Gastroesophageal sphincter (tissue), 4 donors: ENCODE measurements at regions not wholly inside any gene's neighbourhood (a gene's known extent, or its start where the extent isn't known, plus 50 kb on each side); places are given as distances from the start of the nearest gene placed in this dataset.

ENCODE experiments used
- ATAC-seq: fragments of 150-250 bp; one replicate; pipeline ENCODE4 v1.9.1; 2016; ENCODE audit warnings: mild to moderate bottlenecking, moderate library complexity
- H3K27ac ChIP-seq, 4 donors: fragments of 200-600 bp; sonication (generic) in 3 of 4; 1 replicate in 3 of 4; 2 replicates in 1 of 4; pipeline ENCODE4 v1.5.1; 2016 to 2019
- H3K27me3 ChIP-seq: fragments of 200-600 bp; sonication (generic); one replicate; pipeline ENCODE4 v1.5.1; 2019
- H3K36me3 ChIP-seq, 2 donors: fragments of 200-600 bp; sonication (generic); one replicate each; pipeline ENCODE4 v1.5.1; 2019; ENCODE audit warnings: control low read depth in 1 of 2
- H3K4me1 ChIP-seq, 3 donors: fragments of 200-600 bp; sonication (generic); 1 replicate in 2 of 3; 2 replicates in 1 of 3; pipeline ENCODE4 v1.5.1; 2016 to 2019; ENCODE audit warnings: control low read depth in 2 of 3
- H3K4me3 ChIP-seq, 2 donors: fragments of 200-600 bp; sonication (generic); one replicate each; pipeline ENCODE4 v1.5.1; 2019; ENCODE audit warnings: mild to moderate bottlenecking in 1 of 2, moderate library complexity in 1 of 2
- H3K9me3 ChIP-seq, 3 donors: fragments of 200-600 bp; sonication (generic); one replicate each; pipeline ENCODE4 v1.5.1; 2017 to 2019; ENCODE audit warnings: control low read depth in 2 of 3
- CTCF ChIP-seq, 4 experiments: fragments of 200-600 bp in 2 of 4; fragments of 450-650 bp in 2 of 4; sonication (generic) in 1 of 4; IDR thresholded peaks; one replicate each; pipeline ENCODE4 v1.5.1; 2017 to 2019; ENCODE audit warnings: antibody characterized with exemption in 4 of 4, mild to moderate bottlenecking in 2 of 4, moderate library complexity in 2 of 4
- EP300 ChIP-seq: sonication (generic); formaldehyde crosslinking; IDR thresholded peaks from one replicate; pipeline ENCODE4 v1.6.1; 2017; ENCODE audit warnings: antibody characterized with exemption, mild to moderate bottlenecking
- POLR2A ChIP-seq, 2 donors: fragments of 450-650 bp; IDR thresholded peaks; one replicate each; pipeline ENCODE4 v1.6.1; 2017; ENCODE audit warnings: antibody characterized with exemption in 2 of 2, mild to moderate bottlenecking in 2 of 2, moderate library complexity in 1 of 2
- POLR2AphosphoS5 ChIP-seq: sonication (generic); formaldehyde crosslinking; IDR thresholded peaks from one replicate; pipeline ENCODE4 v1.6.1; 2017; ENCODE audit warnings: antibody characterized with exemption
- WGBS, 2 donors: methylation state at CpG; one replicate each; pipeline ENCODE4 v1.1.5; 2018; ENCODE audit warnings: low coverage in 1 of 2; 5-methylcytosine and 5-hydroxymethylcytosine counted together

- Histone ChIP-seq H3K36me3 (no peaks in the 10 kb centered on the region), H3K27me3 (no peaks in the 10 kb centered on the region), H3K27ac (no peak overlapping the region), H3K4me3 (no peak overlapping the region), H3K9me3 (peaks cover 0 to 6% (median 0%) of the 10 kb centered on the region in 3 donors), H3K4me1 (no peaks in the 10 kb centered on the region)
- WGBS, 2 donors, result 70 to 90% methylated on average over 2 of the region's 2 CpGs
- TF ChIP-seq EP300 (no peak), POLR2A (IDR thresholded peaks at IDR 0.05) (no peak), POLR2AphosphoS5 (no peak), CTCF (IDR thresholded peaks at IDR 0.05) (no peak)
- ATAC-seq, result no peak
Measured at GRCh38 chr2:183214680-183215079, 90.4 kb downstream of the NUP35 start.

- WGBS, 2 donors, result 0 to 64% methylated on average over 1 of the region's 1 CpG
- TF ChIP-seq POLR2AphosphoS5 (no peak), CTCF (IDR thresholded peaks at IDR 0.05) (no peak), EP300 (no peak), POLR2A (IDR thresholded peaks at IDR 0.05) (no peak)
- H3K4me3 ChIP-seq, result no peak overlapping the region
- H3K9me3 ChIP-seq, result no peaks in the 10 kb centered on the region
- no peaks in the 10 kb centered on the region for H3K27me3 ChIP-seq
- no peak for ATAC-seq
- H3K4me1 ChIP-seq, result no peaks in the 10 kb centered on the region
- no peaks in the 10 kb centered on the region for H3K36me3 ChIP-seq
- H3K27ac ChIP-seq, result no peak overlapping the region
Measured at GRCh38 chr2:183215917-183216316, 91.7 kb downstream of the NUP35 start.

- H3K27me3 ChIP-seq, result no peaks in the 10 kb centered on the region
- no peak for ATAC-seq
- H3K27ac ChIP-seq, result no peak overlapping the region
- no peaks in the 10 kb centered on the region for H3K4me1 ChIP-seq
- WGBS, 2 donors, result 10 to 30% methylated on average over 3 of the region's 3 CpGs
- TF ChIP-seq EP300 (no peak), POLR2A (IDR thresholded peaks at IDR 0.05) (no peak), CTCF (IDR thresholded peaks at IDR 0.05) (no peak), POLR2AphosphoS5 (no peak)
- no peak overlapping the region for H3K4me3 ChIP-seq
- H3K9me3 ChIP-seq, result no peaks in the 10 kb centered on the region
- H3K36me3 ChIP-seq, result no peaks in the 10 kb centered on the region
Measured at GRCh38 chr2:183219888-183220287, 95.6 kb downstream of the NUP35 start.

- no peak for TF ChIP-seq CTCF (IDR thresholded peaks at IDR 0.05)
- no peak for TF ChIP-seq POLR2AphosphoS5
- no peak for TF ChIP-seq POLR2A (IDR thresholded peaks at IDR 0.05)
- no peak for TF ChIP-seq EP300
- WGBS, 2 donors, result 55 to 69% methylated on average over 3 to 4 of the region's 5 CpGs
Measured at GRCh38 chr2:183222751-183223150, 98.5 kb downstream of the NUP35 start.

GRCh38 chr2:183224948-183225347 is 100.7 kb downstream of the NUP35 start:
- Histone ChIP-seq H3K4me3 (no peak overlapping the region), H3K27me3 (no peaks in the 10 kb centered on the region), H3K36me3 (no peaks in the 10 kb centered on the region), H3K4me1 (peaks cover 0 to 6% (median 0%) of the 10 kb centered on the region in 3 donors), H3K27ac (no peak overlapping the region), H3K9me3 (no peaks in the 10 kb centered on the region)
- TF ChIP-seq CTCF (IDR thresholded peaks at IDR 0.05), result no peak
- no peak for ATAC-seq

More at GRCh38 chr2:183222751-183223150, 98.5 kb downstream of the NUP35 start:
- no peaks in the 10 kb centered on the region for H3K27me3 ChIP-seq
- H3K4me3 ChIP-seq, result no peak overlapping the region
- peaks cover 0 to 6% (median 0%) of the 10 kb centered on the region in 3 donors for H3K4me1 ChIP-seq
- no peaks in the 10 kb centered on the region for H3K9me3 ChIP-seq
- no peak overlapping the region for H3K27ac ChIP-seq
- ATAC-seq, result no peak
- H3K36me3 ChIP-seq, result no peaks in the 10 kb centered on the region
